Breast epithelium (tissue), 4 donors: ENCODE measurements at regions not wholly inside any gene's neighbourhood (a gene's known extent, or its start where the extent isn't known, plus 50 kb on each side); places are given as distances from the start of the nearest gene placed in this dataset.

Experiments used
- DNase-seq, 2 donors: peaks; one replicate each; pipeline ENCODE4 v3.0.0-alpha.2; 2019; ENCODE audit warnings: low spot score in 2 of 2
- H3K27ac ChIP-seq, 2 donors: fragments of 200-600 bp; sonication (generic) in 1 of 2; one replicate each; pipeline ENCODE4 v1.5.1; 2016 to 2019; ENCODE audit warnings: mild to moderate bottlenecking in 1 of 2
- H3K27me3 ChIP-seq, 2 donors: fragments of 200-600 bp; sonication (generic) in 1 of 2; one replicate each; pipeline versions ENCODE4 v1.5.1 to v1.6.0; 2017 to 2019; ENCODE audit warnings: control low read depth in 1 of 2, mild to moderate bottlenecking in 1 of 2
- H3K36me3 ChIP-seq: fragments of 200-600 bp; one replicate; pipeline ENCODE4 v1.5.1; 2019
- H3K4me1 ChIP-seq, 2 donors: fragments of 200-600 bp; sonication (generic); one replicate each; pipeline ENCODE4 v1.5.1; 2016 to 2019; ENCODE audit warnings: control low read depth in 1 of 2
- H3K4me3 ChIP-seq, 3 donors: fragments of 200-600 bp; sonication (generic); 1 replicate in 2 of 3; 2 replicates in 1 of 3; pipeline ENCODE4 v1.5.1; 2016 to 2019; ENCODE audit warnings: mild to moderate bottlenecking in 3 of 3, moderate library complexity in 2 of 3
- H3K9me3 ChIP-seq, 2 donors: fragments of 200-600 bp; sonication (generic) in 1 of 2; one replicate each; pipeline ENCODE4 v1.5.1; 2016 to 2019; ENCODE audit warnings: control low read depth in 1 of 2
- CTCF ChIP-seq, 3 donors: fragments of 450-650 bp; IDR thresholded peaks; one replicate each; pipeline ENCODE4 v1.5.1; 2016 to 2017; ENCODE audit warnings: antibody characterized with exemption in 3 of 3, mild to moderate bottlenecking in 3 of 3, moderate library complexity in 3 of 3
- POLR2A ChIP-seq: fragments of 450-650 bp; IDR thresholded peaks from one replicate; pipeline ENCODE4 v1.6.1; 2016; ENCODE audit warnings: antibody characterized with exemption, mild to moderate bottlenecking, moderate library complexity
- POLR2AphosphoS5 ChIP-seq, 3 donors: sonication (generic); formaldehyde crosslinking; IDR thresholded peaks; one replicate each; pipeline ENCODE4 v1.6.1; 2017; ENCODE audit warnings: antibody characterized with exemption in 3 of 3
- intact Hi-C: fragments of 100-400 bp; cut with DNase I; formaldehyde crosslinking; loops from one replicate; pipeline ENCODE4 v1.15.1; 2023; ENCODE audit warnings: low total_unique reads

DNA sequence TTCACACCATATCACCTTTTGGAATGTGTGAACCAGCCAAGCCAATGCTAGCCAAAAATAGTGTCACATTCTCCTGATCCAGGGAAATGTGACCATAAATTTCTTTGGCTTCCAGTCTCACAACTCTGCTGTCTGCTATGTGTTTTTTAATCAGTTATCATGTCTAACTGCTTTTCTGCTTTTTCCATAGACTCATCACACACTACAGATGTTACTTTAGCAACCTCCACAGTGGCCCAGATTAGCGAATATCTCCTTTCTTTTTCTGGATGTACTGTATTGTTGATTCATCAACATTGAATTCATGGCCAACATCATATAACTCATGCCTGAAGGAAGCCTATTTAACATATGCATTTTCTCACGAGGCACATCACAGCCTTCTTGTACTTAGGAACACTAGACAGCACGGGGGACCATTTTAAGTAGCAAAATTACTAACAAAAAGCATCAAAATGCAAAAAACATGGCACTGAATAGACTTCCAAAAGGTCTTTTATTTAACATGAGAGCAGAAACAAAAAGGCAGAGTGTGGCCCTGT lies 73.1 kb upstream of the POU2AF2 start:
- H3K27me3 ChIP-seq, result no peaks in the 10 kb centered on the region
- TF ChIP-seq POLR2AphosphoS5 (IDR thresholded peaks at IDR 0.05) (no peak), POLR2A (no peak), CTCF (IDR thresholded peaks at IDR 0.05) (no peak)
- DNase-seq, result no peak
- H3K4me3 ChIP-seq, result no peak overlapping the region
- H3K9me3 ChIP-seq, result peaks cover 0 to 3% of the 10 kb centered on the region in 2 donors
- no peak overlapping the region for H3K27ac ChIP-seq
- no peaks in the 10 kb centered on the region for H3K4me1 ChIP-seq
- no peaks in the 10 kb centered on the region for H3K36me3 ChIP-seq
- intact Hi-C loops, result no loop called here

DNA sequence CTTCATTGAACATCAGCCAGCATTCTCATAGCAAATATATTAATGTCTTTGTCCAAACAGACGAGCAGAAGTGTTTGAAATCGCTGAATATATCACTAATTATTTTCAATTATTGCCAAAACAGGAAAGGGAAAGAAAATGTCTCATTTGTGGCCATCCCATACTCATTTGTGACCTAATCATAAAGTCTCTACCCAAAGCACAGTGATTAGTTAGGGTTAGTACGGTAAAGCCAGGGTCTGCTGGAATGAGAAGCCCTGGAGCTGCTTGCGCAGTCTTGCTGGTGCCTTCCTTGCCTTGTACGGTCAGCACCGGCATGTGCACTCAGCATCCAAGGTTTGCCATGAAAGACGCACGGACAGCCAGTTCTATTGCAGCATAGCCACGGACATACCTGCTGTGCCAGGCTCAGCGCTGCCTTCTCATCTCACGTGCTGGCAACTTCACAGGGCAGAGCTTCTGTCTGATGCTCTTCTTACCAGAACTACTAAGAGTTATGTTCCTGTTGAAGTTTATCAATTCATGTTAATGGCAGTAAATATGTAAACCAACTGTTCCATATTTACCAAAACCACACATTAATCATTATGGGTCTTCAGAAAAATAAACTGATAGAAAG lies 74.7 kb upstream of the POU2AF2 start:
- peaks cover 0 to 3% of the 10 kb centered on the region in 2 donors for H3K9me3 ChIP-seq
- H3K36me3 ChIP-seq, result no peaks in the 10 kb centered on the region
- intact Hi-C loops, result no loop called here
- no peak for DNase-seq
- no peak overlapping the region for H3K4me3 ChIP-seq
- H3K4me1 ChIP-seq, result no peaks in the 10 kb centered on the region
- H3K27ac ChIP-seq, result no peak overlapping the region
- no peaks in the 10 kb centered on the region for H3K27me3 ChIP-seq
- TF ChIP-seq POLR2A (no peak), POLR2AphosphoS5 (IDR thresholded peaks at IDR 0.05) (no peak), CTCF (IDR thresholded peaks at IDR 0.05) (no peak)

DNA sequence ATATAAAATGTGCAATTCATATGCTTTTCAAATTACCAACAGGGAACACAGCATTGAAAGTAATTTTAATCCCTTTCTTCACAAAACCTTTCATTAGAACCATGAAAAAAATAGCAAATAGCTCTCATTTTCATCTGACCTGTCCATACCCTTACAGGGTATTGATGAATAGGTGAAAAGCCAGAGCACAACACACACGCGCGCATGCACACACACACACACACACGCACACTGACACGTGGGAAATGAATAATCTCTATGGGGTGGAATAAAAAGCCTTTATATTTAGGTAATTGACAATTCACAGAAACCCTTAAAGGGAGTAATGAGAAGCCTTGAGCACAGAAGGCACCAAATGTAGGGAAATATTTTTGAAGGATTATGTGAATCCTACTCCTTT lies 76.2 kb upstream of the POU2AF2 start:
- H3K4me1 ChIP-seq, result no peaks in the 10 kb centered on the region
- H3K27ac ChIP-seq, result no peak overlapping the region
- intact Hi-C loops, result no loop called here
- H3K4me3 ChIP-seq, result no peak overlapping the region
- TF ChIP-seq CTCF (IDR thresholded peaks at IDR 0.05) (no peak), POLR2A (no peak), POLR2AphosphoS5 (IDR thresholded peaks at IDR 0.05) (no peak)
- H3K36me3 ChIP-seq, result no peaks in the 10 kb centered on the region
- no peak for DNase-seq
- peaks cover 0 to 3% of the 10 kb centered on the region in 2 donors for H3K9me3 ChIP-seq
- no peaks in the 10 kb centered on the region for H3K27me3 ChIP-seq

DNA sequence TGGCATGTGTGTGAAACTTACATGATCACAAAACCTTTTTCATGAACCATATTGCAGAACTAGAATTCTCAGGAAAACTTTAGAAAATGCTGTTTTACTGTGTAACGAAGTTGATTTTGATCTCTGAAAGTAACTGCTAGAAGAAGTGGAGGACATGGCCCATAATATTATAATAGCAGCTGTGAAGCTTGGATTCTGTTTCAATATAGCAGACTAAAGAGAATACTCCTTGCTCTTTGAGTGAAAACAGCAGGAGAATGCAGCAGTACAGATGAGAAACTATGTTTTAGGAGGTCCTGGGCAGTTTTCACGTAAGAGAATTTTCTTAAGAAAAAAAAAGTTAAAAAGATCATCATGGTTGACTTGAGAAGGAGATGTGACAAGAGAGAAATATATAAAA lies 76.7 kb upstream of the POU2AF2 start:
- Histone ChIP-seq H3K36me3 (no peaks in the 10 kb centered on the region), H3K4me3 (no peak overlapping the region), H3K27me3 (no peaks in the 10 kb centered on the region), H3K9me3 (peaks cover 0 to 3% of the 10 kb centered on the region in 2 donors), H3K4me1 (no peaks in the 10 kb centered on the region), H3K27ac (no peak overlapping the region)
- no peak for DNase-seq
- TF ChIP-seq POLR2A, result no peak
- TF ChIP-seq POLR2AphosphoS5 (IDR thresholded peaks at IDR 0.05), result no peak
- TF ChIP-seq CTCF (IDR thresholded peaks at IDR 0.05), result no peak
- intact Hi-C loops, result loop anchor here (1.0 kb wide), 1 partner anchor 9 kb away; no protein-coding TSS in a partner anchor

DNA sequence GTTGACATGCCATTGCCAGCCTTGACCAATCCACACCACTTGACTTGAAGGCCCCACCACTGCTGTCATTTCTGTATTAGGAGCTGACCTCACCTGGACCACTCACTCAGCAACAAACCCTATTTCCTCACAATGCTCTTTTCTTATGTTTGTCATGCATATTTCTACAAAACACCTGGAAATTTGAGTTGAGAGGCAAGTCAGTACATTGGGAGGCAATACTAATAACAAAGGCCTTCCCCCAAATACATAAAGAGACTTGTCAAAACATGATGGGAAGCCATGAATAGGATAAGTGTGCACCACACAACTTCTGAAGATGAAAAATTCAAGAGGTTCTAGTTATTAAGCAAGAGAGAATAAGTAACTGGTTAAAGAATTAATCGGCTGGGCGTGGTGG lies 77.9 kb upstream of the POU2AF2 start:
- intact Hi-C loops, result loop anchor here (1.0 kb wide), 1 partner anchor 7 kb away; no protein-coding TSS in a partner anchor
- H3K4me3 ChIP-seq, result no peak overlapping the region
- H3K4me1 ChIP-seq, result no peaks in the 10 kb centered on the region
- peaks cover 0 to 3% of the 10 kb centered on the region in 2 donors for H3K9me3 ChIP-seq
- no peak overlapping the region for H3K27ac ChIP-seq
- H3K27me3 ChIP-seq, result no peaks in the 10 kb centered on the region
- no peak for DNase-seq
- TF ChIP-seq CTCF (IDR thresholded peaks at IDR 0.05) (no peak), POLR2AphosphoS5 (IDR thresholded peaks at IDR 0.05) (no peak), POLR2A (no peak)
- no peaks in the 10 kb centered on the region for H3K36me3 ChIP-seq
